ENCODE measurements at regions not wholly inside any gene's neighbourhood (a gene's known extent, or its start where the extent isn't known, plus 50 kb on each side); places are given as distances from the start of the nearest gene placed in this dataset.

- Histone ChIP-seq H2AFZ (ENCODE audit: low read depth, low read length) (no peak overlapping the region), H4K20me1 (replicated peaks; ENCODE audit: control insufficient read depth, insufficient read depth, low read length) (no peaks in the 10 kb centered on the region), H3K27me3 (ENCODE audit: control insufficient read depth in 2 of 2, insufficient read depth in 2 of 2, low read length in 2 of 2) (no peaks in the 10 kb centered on the region), H3K79me2 (ENCODE audit: control insufficient read depth, insufficient read depth, low read length) (no peaks in the 10 kb centered on the region), H3K9me3 (replicated peaks; ENCODE audit: control insufficient read depth, insufficient read depth, low read depth, low read length) (no peaks in the 10 kb centered on the region), H3K36me3 (ENCODE audit: control insufficient read depth, insufficient read depth, low read length) (no peaks in the 10 kb centered on the region), H3K4me1 (replicated peaks in 1 of 2; ENCODE audit: control insufficient read depth in 2 of 2, insufficient read depth in 2 of 2, low read length in 2 of 2) (no peaks in the 10 kb centered on the region), H3K27ac (ENCODE audit: extremely low read depth, low read depth, low read length) (no peak overlapping the region), H3K4me2 (ENCODE audit: insufficient read depth, low read length) (no peak overlapping the region), H3K4me3 (no peak overlapping the region), H3K9me1 (ENCODE audit: control insufficient read depth, insufficient read depth, low read length) (no peaks in the 10 kb centered on the region), H3K9ac (ENCODE audit: insufficient read depth in 1 of 2, low read depth in 2 of 2, low read length in 2 of 2) (no peak overlapping the region)
- POLR2A ChIA-PET, result no interaction called here
- TF ChIP-seq RERE (CRISPR knock-in tag; IDR thresholded peaks at IDR 0.05; ENCODE audit: borderline replicate concordance), result no peak
- no peak for TF ChIP-seq IRF9 (tag; IDR thresholded peaks at IDR 0.05)
- TF ChIP-seq USF1 (CRISPR knock-in tag; IDR thresholded peaks at IDR 0.05), result no peak
- TF ChIP-seq ZNF551 (CRISPR knock-in tag; IDR thresholded peaks at IDR 0.05), result no peak
- no peak for TF ChIP-seq TFAP4 (CRISPR knock-in tag; IDR thresholded peaks at IDR 0.05; ENCODE audit: borderline replicate concordance)
- no peak for TF ChIP-seq ZNF830 (CRISPR knock-in tag; IDR thresholded peaks at IDR 0.05)
- no peak for TF ChIP-seq MLLT1 (IDR thresholded peaks at IDR 0.05)
- no peak for TF ChIP-seq NCOA2 (IDR thresholded peaks at IDR 0.05; ENCODE audit: partially characterized antibody in 2 of 2)
- intact Hi-C loops (cut with micrococcal nuclease), result no loop called here
- CTCF ChIA-PET (ENCODE audit: low intra/inter-chr PET ratio), result no interaction called here
- DNase-seq (ENCODE audit: extremely low read depth in 1 of 4, low spot score in 3 of 4) (no peak), FAIRE-seq (no peak), ATAC-seq (no peak)
- BruUV-seq (replicated peaks), result no TSS peak
- 2% methylated on average over 2 of the region's 2 CpGs for WGBS (ENCODE audit: insufficient coverage, low coverage, missing lambda C conversion rate)
- in situ Hi-C loops (cut with MboI), result no loop called here
Observed at GRCh38 chr6:153677522-153677921, 361.5 kb upstream of the OPRM1 start.
